HepG2 (cell line): ENCODE measurements at regions not wholly inside any gene's neighbourhood (a gene's known extent, or its start where the extent isn't known, plus 50 kb on each side); places are given as distances from the start of the nearest gene placed in this dataset.
"Not testable (repeated sequence)": the region's sequence is repeated elsewhere in the genome, so short reads cannot be mapped to it uniquely, and the experiment has no call there.

Experiments used
- FOXM1 ChIP-seq: sonication (generic); formaldehyde crosslinking; IDR thresholded peaks from 2 replicates; pipeline ENCODE4 v1.5.0; 2020; ENCODE audit warnings: missing genetic modification reagents
- HNRNPL ChIP-seq: fragments of 200-400 bp; formaldehyde crosslinking; IDR thresholded peaks from 2 replicates; pipeline ENCODE4 v1.6.1; 2017; ENCODE audit warnings: mild to moderate bottlenecking, low read depth, low read length
- ISX ChIP-seq: sonication (generic); formaldehyde crosslinking; conservative IDR thresholded peaks from 2 replicates; pipeline ENCODE4 v1.5.0; 2020; ENCODE audit warnings: missing genetic modification reagents
- REST ChIP-seq, 2 experiments: IDR thresholded peaks; 2 replicates each; pipeline ENCODE4 v1.6.1; 2011 to 2012; ENCODE audit warnings: low read length in 2 of 2, borderline replicate concordance in 1 of 2, low read depth in 1 of 2, mild to moderate bottlenecking in 1 of 2, moderate library complexity in 1 of 2
- RFX5 ChIP-seq: IDR thresholded peaks from 2 replicates; pipeline ENCODE4 v1.6.1; 2011; ENCODE audit warnings: low read depth, low read length, improper control_type of control experiment
- SIX4 ChIP-seq: sonication (generic); formaldehyde crosslinking; IDR thresholded peaks from 2 replicates; pipeline ENCODE4 v1.4.0; 2020; ENCODE audit warnings: missing genetic modification reagents
- TF ChIP-seq, protein P1 (sequence below): sonication (generic); formaldehyde crosslinking; IDR thresholded peaks from 2 replicates; pipeline ENCODE4 v1.8.1; 2023; ENCODE audit warnings: missing genetic modification reagents, mild to moderate bottlenecking, borderline replicate concordance
- TF ChIP-seq, protein P2 (sequence below): sonication (generic); formaldehyde crosslinking; IDR thresholded peaks from 2 replicates; pipeline ENCODE4 v1.5.0; 2020; ENCODE audit warnings: missing genetic modification reagents

- TF ChIP-seq, protein P1, sequence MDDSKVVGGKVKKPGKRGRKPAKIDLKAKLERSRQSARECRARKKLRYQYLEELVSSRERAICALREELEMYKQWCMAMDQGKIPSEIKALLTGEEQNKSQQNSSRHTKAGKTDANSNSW = not testable (repeated sequence)
- not testable (repeated sequence) for TF ChIP-seq RFX5; FOXM1 (CRISPR knock-in tag); REST (IDR thresholded peaks at IDR 0.05; ENCODE audit: borderline replicate concordance in 1 of 2, low read depth in 1 of 2, low read length in 2 of 2); ISX (CRISPR knock-in tag); SIX4 (CRISPR knock-in tag); HNRNPL
- TF ChIP-seq, protein P2, sequence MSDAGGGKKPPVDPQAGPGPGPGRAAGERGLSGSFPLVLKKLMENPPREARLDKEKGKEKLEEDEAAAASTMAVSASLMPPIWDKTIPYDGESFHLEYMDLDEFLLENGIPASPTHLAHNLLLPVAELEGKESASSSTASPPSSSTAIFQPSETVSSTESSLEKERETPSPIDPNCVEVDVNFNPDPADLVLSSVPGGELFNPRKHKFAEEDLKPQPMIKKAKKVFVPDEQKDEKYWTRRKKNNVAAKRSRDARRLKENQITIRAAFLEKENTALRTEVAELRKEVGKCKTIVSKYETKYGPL (CRISPR knock-in tag) = not testable (repeated sequence)
These were observed 178.0 kb upstream of the ROPN1B start for GRCh38 chr3:125791021-125791420.
